ENCODE measurements at regions not wholly inside any gene's neighbourhood (a gene's known extent, or its start where the extent isn't known, plus 50 kb on each side); places are given as distances from the start of the nearest gene placed in this dataset.

DNA sequence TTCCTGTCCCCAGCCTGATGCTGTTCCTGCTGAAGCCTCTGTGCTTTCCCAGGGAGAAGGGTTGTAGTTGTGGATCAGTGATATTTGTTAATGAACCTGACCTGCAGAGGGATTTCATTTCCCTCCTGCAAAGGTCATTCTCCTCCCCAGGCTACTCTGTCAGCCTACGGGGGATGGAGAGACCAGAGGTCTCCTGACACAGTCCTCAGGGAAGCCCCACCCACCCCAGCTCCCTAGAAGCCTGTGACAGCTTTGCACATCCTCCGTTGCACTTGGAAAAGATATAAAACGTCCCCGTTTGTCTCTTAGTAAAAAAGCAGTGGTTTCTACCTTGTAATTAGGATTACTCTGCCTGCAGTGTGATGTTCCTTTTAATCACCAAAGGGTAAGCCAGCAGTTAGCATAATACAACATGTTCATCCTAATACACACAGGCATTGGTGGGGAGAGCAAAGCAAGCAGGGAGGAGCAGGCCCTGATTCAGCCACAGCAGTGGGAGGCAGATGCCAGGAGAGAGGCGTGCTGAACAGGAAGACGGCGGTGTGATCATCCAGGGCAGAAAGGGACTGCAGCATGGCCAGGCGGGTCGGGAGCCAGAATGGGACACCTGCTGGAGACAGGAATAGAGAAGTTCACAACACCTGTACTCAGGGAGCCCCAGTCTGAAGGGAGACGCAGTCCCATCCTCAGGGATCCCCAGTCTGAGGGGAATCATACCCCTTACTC lies 293.5 kb downstream of the LRFN2 start:
- Histone ChIP-seq H4K20me1 (ENCODE audit: control insufficient read depth, extremely low read depth, insufficient read depth, low read length) (no peaks in the 10 kb centered on the region), H3K9me1 (ENCODE audit: control insufficient read depth, extremely low read depth, insufficient read depth, low read length) (no peaks in the 10 kb centered on the region), H3K27ac (ENCODE audit: control insufficient read depth, insufficient read depth, low read length) (no peak overlapping the region), H3K9me3 (ENCODE audit: control insufficient read depth, low read depth, low read length) (no peaks in the 10 kb centered on the region), H3K79me2 (ENCODE audit: control insufficient read depth, insufficient read depth, low read length) (no peaks in the 10 kb centered on the region), H2AFZ (ENCODE audit: control insufficient read depth, low read length) (no peak overlapping the region), H3K4me2 (ENCODE audit: control insufficient read depth, extremely low read depth, insufficient read depth, low read depth, low read length) (no peak overlapping the region), H3K36me3 (ENCODE audit: control insufficient read depth in 2 of 2, extremely low read depth in 1 of 2, insufficient read depth in 2 of 2, low read length in 2 of 2) (no peaks in the 10 kb centered on the region), H3K27me3 (ENCODE audit: control insufficient read depth, extremely low read depth, insufficient read depth, low read length) (no peaks in the 10 kb centered on the region), H3K4me1 (ENCODE audit: control insufficient read depth, extremely low read depth, insufficient read depth, low read length) (no peaks in the 10 kb centered on the region), H3K4me3 (ENCODE audit: control insufficient read depth in 2 of 3, extremely low read depth in 1 of 3, insufficient read depth in 2 of 3, low read depth in 1 of 3, low read length in 3 of 3) (no peak overlapping the region), H3K9ac (ENCODE audit: control insufficient read depth, extremely low read depth, insufficient read depth, low read length) (no peak overlapping the region)
- FAIRE-seq, result no peak
- no peak for DNase-seq (ENCODE audit: low read depth, low spot score)
- TF ChIP-seq, protein P1, sequence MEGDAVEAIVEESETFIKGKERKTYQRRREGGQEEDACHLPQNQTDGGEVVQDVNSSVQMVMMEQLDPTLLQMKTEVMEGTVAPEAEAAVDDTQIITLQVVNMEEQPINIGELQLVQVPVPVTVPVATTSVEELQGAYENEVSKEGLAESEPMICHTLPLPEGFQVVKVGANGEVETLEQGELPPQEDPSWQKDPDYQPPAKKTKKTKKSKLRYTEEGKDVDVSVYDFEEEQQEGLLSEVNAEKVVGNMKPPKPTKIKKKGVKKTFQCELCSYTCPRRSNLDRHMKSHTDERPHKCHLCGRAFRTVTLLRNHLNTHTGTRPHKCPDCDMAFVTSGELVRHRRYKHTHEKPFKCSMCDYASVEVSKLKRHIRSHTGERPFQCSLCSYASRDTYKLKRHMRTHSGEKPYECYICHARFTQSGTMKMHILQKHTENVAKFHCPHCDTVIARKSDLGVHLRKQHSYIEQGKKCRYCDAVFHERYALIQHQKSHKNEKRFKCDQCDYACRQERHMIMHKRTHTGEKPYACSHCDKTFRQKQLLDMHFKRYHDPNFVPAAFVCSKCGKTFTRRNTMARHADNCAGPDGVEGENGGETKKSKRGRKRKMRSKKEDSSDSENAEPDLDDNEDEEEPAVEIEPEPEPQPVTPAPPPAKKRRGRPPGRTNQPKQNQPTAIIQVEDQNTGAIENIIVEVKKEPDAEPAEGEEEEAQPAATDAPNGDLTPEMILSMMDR (optimal IDR thresholded peaks at IDR 0.05 in 1 of 3, IDR thresholded peaks at IDR 0.05 in 1 of 3, conservative IDR thresholded peaks at IDR 0.05 in 1 of 3; ENCODE audit: extremely low read depth in 1 of 3, insufficient read depth in 2 of 3, low read length in 3 of 3), result no peak
- no peak for TF ChIP-seq EZH2 (IDR thresholded peaks at IDR 0.05; ENCODE audit: low read length)
- dilution Hi-C loops (cut with MboI; ENCODE audit: extremely low pct_ligation_motif_present, low sequenced_read_pairs), result no loop called here

DNA sequence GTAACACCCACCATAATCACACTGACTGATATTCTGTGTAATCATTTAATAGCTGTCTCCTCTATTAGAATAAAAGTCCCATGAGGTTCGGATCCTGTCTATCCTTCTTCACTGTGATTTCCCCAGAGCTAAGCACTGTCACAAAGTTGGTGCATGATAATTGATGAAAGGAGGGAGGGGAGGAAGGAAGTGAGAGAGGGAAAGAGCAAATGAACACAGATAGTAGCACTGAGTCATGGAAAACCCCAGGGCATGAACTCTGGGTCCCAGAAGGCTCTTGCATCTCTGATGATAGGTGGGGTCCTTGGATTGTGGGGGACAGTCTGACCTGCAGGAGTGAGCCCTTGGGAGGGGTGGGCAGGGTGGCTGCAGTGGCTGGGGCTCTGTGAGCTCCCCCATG lies 294.1 kb downstream of the LRFN2 start:
- no peak overlapping the region for H3K4me3 ChIP-seq (ENCODE audit: control insufficient read depth in 2 of 3, extremely low read depth in 1 of 3, insufficient read depth in 2 of 3, low read depth in 1 of 3, low read length in 3 of 3)
- no peak for FAIRE-seq
- H3K27ac ChIP-seq (ENCODE audit: control insufficient read depth, insufficient read depth, low read length), result no peak overlapping the region
- no peaks in the 10 kb centered on the region for H3K4me1 ChIP-seq (ENCODE audit: control insufficient read depth, extremely low read depth, insufficient read depth, low read length)
- no peaks in the 10 kb centered on the region for H3K27me3 ChIP-seq (ENCODE audit: control insufficient read depth, extremely low read depth, insufficient read depth, low read length)
- H2AFZ ChIP-seq (ENCODE audit: control insufficient read depth, low read length), result no peak overlapping the region
- H3K9me3 ChIP-seq (ENCODE audit: control insufficient read depth, low read depth, low read length), result no peaks in the 10 kb centered on the region
- no peak overlapping the region for H3K9ac ChIP-seq (ENCODE audit: control insufficient read depth, extremely low read depth, insufficient read depth, low read length)
- H3K36me3 ChIP-seq (ENCODE audit: control insufficient read depth in 2 of 2, extremely low read depth in 1 of 2, insufficient read depth in 2 of 2, low read length in 2 of 2), result no peaks in the 10 kb centered on the region
- H3K4me2 ChIP-seq (ENCODE audit: control insufficient read depth, extremely low read depth, insufficient read depth, low read depth, low read length), result no peak overlapping the region
- TF ChIP-seq, protein P1 (optimal IDR thresholded peaks at IDR 0.05 in 1 of 3, IDR thresholded peaks at IDR 0.05 in 1 of 3, conservative IDR thresholded peaks at IDR 0.05 in 1 of 3; ENCODE audit: extremely low read depth in 1 of 3, insufficient read depth in 2 of 3, low read length in 3 of 3), result no peak
- no peak for TF ChIP-seq EZH2 (IDR thresholded peaks at IDR 0.05; ENCODE audit: low read length)
- H3K9me1 ChIP-seq (ENCODE audit: control insufficient read depth, extremely low read depth, insufficient read depth, low read length), result no peaks in the 10 kb centered on the region
- dilution Hi-C loops (cut with MboI; ENCODE audit: extremely low pct_ligation_motif_present, low sequenced_read_pairs), result no loop called here
- no peaks in the 10 kb centered on the region for H4K20me1 ChIP-seq (ENCODE audit: control insufficient read depth, extremely low read depth, insufficient read depth, low read length)
- no peaks in the 10 kb centered on the region for H3K79me2 ChIP-seq (ENCODE audit: control insufficient read depth, insufficient read depth, low read length)
- DNase-seq (ENCODE audit: low read depth, low spot score), result no peak

All from keratinocyte (primary cell).